ENCODE measurements at regions not wholly inside any gene's neighbourhood (a gene's known extent, or its start where the extent isn't known, plus 50 kb on each side); places are given as distances from the start of the nearest gene placed in this dataset.

DNA sequence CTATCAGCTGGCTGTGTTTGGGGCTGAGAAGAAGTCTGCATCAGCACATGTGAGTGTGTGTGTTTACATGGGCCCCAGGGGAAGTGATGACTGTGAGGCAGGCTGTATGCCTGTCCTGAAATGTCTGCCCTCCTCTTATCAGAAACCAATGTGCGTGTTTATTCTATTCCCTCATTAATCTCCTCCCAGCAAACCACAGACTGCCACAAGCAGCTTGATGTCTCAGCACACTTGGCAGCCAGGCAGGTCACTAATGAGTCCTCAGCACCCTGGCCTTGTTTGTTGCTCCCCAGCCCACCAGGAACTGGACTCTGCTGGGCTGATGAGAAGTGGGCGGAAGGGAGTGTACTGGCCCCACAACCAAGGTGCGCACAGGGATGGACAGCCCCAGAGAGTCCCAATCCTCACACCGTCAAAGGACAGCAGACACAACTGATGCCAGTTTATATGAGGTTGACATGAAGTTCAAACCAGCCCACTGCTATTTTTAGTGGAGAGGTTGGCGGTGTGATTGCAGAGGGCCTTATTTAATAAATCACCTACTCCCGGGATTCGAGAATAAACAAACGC is 225.8 kb downstream of the ETS1 start:
- no peak for TF ChIP-seq FOXJ3 (CRISPR knock-in tag; IDR thresholded peaks at IDR 0.05; ENCODE audit: borderline replicate concordance)
- no peak for TF ChIP-seq SOX15 (CRISPR knock-in tag; IDR thresholded peaks at IDR 0.05)
- DNase-seq (ENCODE audit: low spot score) (no peak), ATAC-seq (no peak)
- Mint-ChIP-seq H3K27ac (no peak overlapping the region), H3K4me1 (no peaks in the 10 kb centered on the region), H3K36me3 (no peaks in the 10 kb centered on the region), H3K27me3 (ENCODE audit: low read depth) (no peaks in the 10 kb centered on the region), H3K9me3 (no peaks in the 10 kb centered on the region), H3K4me3 (no peak overlapping the region)
- CTCF ChIA-PET, result no interaction called here
- POLR2A ChIA-PET, result no interaction called here

DNA sequence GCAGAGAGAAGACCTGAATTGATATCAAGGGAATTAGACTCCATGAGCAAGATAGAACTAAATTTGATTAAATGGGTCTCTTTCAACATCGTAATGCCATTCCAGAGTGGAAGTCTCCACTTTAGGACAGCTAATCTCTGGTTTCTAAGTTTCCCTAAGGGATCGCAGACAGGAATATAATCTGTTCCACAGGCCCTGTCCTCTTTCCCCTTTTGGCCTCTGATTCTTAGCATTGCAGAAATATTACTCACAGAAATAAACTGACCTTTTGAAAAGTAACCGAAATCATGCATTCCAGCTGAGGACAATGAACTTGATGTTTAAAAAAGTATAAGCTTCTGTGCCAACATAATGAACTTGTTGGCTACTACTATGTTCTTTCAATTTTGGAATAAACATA is 227.8 kb downstream of the ETS1 start:
- no peak for DNase-seq (ENCODE audit: low spot score)
- no peaks in the 10 kb centered on the region for H3K4me1 Mint-ChIP-seq
- H3K9me3 Mint-ChIP-seq, result no peaks in the 10 kb centered on the region
- H3K27me3 Mint-ChIP-seq (ENCODE audit: low read depth), result no peaks in the 10 kb centered on the region
- CTCF ChIA-PET, result no interaction called here
- no peak for ATAC-seq
- POLR2A ChIA-PET, result no interaction called here
- H3K36me3 Mint-ChIP-seq, result no peaks in the 10 kb centered on the region
- TF ChIP-seq, protein P1, sequence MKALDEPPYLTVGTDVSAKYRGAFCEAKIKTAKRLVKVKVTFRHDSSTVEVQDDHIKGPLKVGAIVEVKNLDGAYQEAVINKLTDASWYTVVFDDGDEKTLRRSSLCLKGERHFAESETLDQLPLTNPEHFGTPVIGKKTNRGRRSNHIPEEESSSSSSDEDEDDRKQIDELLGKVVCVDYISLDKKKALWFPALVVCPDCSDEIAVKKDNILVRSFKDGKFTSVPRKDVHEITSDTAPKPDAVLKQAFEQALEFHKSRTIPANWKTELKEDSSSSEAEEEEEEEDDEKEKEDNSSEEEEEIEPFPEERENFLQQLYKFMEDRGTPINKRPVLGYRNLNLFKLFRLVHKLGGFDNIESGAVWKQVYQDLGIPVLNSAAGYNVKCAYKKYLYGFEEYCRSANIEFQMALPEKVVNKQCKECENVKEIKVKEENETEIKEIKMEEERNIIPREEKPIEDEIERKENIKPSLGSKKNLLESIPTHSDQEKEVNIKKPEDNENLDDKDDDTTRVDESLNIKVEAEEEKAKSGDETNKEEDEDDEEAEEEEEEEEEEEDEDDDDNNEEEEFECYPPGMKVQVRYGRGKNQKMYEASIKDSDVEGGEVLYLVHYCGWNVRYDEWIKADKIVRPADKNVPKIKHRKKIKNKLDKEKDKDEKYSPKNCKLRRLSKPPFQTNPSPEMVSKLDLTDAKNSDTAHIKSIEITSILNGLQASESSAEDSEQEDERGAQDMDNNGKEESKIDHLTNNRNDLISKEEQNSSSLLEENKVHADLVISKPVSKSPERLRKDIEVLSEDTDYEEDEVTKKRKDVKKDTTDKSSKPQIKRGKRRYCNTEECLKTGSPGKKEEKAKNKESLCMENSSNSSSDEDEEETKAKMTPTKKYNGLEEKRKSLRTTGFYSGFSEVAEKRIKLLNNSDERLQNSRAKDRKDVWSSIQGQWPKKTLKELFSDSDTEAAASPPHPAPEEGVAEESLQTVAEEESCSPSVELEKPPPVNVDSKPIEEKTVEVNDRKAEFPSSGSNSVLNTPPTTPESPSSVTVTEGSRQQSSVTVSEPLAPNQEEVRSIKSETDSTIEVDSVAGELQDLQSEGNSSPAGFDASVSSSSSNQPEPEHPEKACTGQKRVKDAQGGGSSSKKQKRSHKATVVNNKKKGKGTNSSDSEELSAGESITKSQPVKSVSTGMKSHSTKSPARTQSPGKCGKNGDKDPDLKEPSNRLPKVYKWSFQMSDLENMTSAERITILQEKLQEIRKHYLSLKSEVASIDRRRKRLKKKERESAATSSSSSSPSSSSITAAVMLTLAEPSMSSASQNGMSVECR (CRISPR knock-in tag; IDR thresholded peaks at IDR 0.05; ENCODE audit: borderline replicate concordance), result no peak
- TF ChIP-seq MYBL2 (CRISPR knock-in tag; IDR thresholded peaks at IDR 0.05), result no peak
- no peak for TF ChIP-seq PRRX2 (CRISPR knock-in tag; IDR thresholded peaks at IDR 0.05)
- TF ChIP-seq, protein P2, sequence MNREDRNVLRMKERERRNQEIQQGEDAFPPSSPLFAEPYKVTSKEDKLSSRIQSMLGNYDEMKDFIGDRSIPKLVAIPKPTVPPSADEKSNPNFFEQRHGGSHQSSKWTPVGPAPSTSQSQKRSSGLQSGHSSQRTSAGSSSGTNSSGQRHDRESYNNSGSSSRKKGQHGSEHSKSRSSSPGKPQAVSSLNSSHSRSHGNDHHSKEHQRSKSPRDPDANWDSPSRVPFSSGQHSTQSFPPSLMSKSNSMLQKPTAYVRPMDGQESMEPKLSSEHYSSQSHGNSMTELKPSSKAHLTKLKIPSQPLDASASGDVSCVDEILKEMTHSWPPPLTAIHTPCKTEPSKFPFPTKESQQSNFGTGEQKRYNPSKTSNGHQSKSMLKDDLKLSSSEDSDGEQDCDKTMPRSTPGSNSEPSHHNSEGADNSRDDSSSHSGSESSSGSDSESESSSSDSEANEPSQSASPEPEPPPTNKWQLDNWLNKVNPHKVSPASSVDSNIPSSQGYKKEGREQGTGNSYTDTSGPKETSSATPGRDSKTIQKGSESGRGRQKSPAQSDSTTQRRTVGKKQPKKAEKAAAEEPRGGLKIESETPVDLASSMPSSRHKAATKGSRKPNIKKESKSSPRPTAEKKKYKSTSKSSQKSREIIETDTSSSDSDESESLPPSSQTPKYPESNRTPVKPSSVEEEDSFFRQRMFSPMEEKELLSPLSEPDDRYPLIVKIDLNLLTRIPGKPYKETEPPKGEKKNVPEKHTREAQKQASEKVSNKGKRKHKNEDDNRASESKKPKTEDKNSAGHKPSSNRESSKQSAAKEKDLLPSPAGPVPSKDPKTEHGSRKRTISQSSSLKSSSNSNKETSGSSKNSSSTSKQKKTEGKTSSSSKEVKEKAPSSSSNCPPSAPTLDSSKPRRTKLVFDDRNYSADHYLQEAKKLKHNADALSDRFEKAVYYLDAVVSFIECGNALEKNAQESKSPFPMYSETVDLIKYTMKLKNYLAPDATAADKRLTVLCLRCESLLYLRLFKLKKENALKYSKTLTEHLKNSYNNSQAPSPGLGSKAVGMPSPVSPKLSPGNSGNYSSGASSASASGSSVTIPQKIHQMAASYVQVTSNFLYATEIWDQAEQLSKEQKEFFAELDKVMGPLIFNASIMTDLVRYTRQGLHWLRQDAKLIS (CRISPR knock-in tag; IDR thresholded peaks at IDR 0.05; ENCODE audit: borderline replicate concordance), result no peak
- TF ChIP-seq ZNF219 (CRISPR knock-in tag; IDR thresholded peaks at IDR 0.05; ENCODE audit: borderline replicate concordance), result no peak
- H3K4me3 Mint-ChIP-seq, result no peak overlapping the region
- no peak overlapping the region for H3K27ac Mint-ChIP-seq

GRCh38 chr11:128357073-128357472 is 230.3 kb downstream of the ETS1 start:
- CTCF ChIA-PET, result interaction anchor here (1.1 kb wide), 1 partner anchor 199 kb away, joined by 4 read pairs; no protein-coding TSS in a partner anchor
- H3K27me3 Mint-ChIP-seq (ENCODE audit: low read depth), result no peaks in the 10 kb centered on the region

More at GRCh38 chr11:128357073-128357472, 230.3 kb downstream of the ETS1 start:
- TF ChIP-seq ATF1 (CRISPR knock-in tag; IDR thresholded peaks at IDR 0.05) (no peak), GRHL2 (CRISPR knock-in tag; IDR thresholded peaks at IDR 0.05; ENCODE audit: insufficient replicate concordance, severe bottlenecking) (no peak)
- TF ChIP-seq, protein P3, sequence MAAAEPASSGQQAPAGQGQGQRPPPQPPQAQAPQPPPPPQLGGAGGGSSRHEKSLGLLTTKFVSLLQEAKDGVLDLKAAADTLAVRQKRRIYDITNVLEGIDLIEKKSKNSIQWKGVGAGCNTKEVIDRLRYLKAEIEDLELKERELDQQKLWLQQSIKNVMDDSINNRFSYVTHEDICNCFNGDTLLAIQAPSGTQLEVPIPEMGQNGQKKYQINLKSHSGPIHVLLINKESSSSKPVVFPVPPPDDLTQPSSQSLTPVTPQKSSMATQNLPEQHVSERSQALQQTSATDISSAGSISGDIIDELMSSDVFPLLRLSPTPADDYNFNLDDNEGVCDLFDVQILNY (CRISPR knock-in tag; IDR thresholded peaks at IDR 0.05), result no peak
- TF ChIP-seq, protein P4, sequence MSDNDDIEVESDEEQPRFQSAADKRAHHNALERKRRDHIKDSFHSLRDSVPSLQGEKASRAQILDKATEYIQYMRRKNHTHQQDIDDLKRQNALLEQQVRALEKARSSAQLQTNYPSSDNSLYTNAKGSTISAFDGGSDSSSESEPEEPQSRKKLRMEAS (CRISPR knock-in tag; IDR thresholded peaks at IDR 0.05), result no peak
- no peak overlapping the region for H3K4me3 Mint-ChIP-seq
- H3K4me1 Mint-ChIP-seq, result peaks cover 5% of the 10 kb centered on the region
- ATAC-seq (no peak), DNase-seq (ENCODE audit: low spot score) (no peak)
- POLR2A ChIA-PET, result no interaction called here
- no peak overlapping the region for H3K27ac Mint-ChIP-seq
- H3K36me3 Mint-ChIP-seq, result no peaks in the 10 kb centered on the region
- no peaks in the 10 kb centered on the region for H3K9me3 Mint-ChIP-seq

Data from WTC11 (cell line).